Activated naive CD4-positive, alpha-beta T cell treated with anti-CD3 and anti-CD28 coated beads, Interleukin-2, amount 50 U/mL, for 16 hours (primary cell): ENCODE measurements at regions not wholly inside any gene's neighbourhood (a gene's known extent, or its start where the extent isn't known, plus 50 kb on each side); places are given as distances from the start of the nearest gene placed in this dataset.

Source experiments
- DNase-seq: peaks from one replicate; pipeline ENCODE4 v3.0.0-alpha.2; 2020

- DNase-seq: no peak
These were observed 246.0 kb upstream of the UBE2E3 start for GRCh38 chr2:180734382-180734781.

- DNase-seq: no peak
These were observed 247.1 kb upstream of the UBE2E3 start for GRCh38 chr2:180733330-180733729.

- no peak for DNase-seq
These were observed 248.1 kb upstream of the UBE2E3 start for GRCh38 chr2:180732337-180732736.

GRCh38 chr2:180730976-180731375 lies 249.4 kb upstream of the UBE2E3 start:
- DNase-seq: no peak

- DNase-seq: no peak
These were observed 251.4 kb upstream of the UBE2E3 start for GRCh38 chr2:180728928-180729559.

- DNase-seq: no peak
These were observed 256.7 kb upstream of the UBE2E3 start for GRCh38 chr2:180723712-180724111.

GRCh38 chr2:180722551-180723239 lies 257.7 kb upstream of the UBE2E3 start:
- DNase-seq: no peak

- DNase-seq: no peak
These were observed 259.6 kb upstream of the UBE2E3 start for GRCh38 chr2:180720829-180721228.

GRCh38 chr2:180717588-180717987 lies 262.8 kb upstream of the UBE2E3 start:
- no peak for DNase-seq

- no peak for DNase-seq
These were observed 263.9 kb upstream of the UBE2E3 start for GRCh38 chr2:180716186-180717180.

- DNase-seq: no peak
These were observed 265.4 kb upstream of the UBE2E3 start for GRCh38 chr2:180715044-180715443.

GRCh38 chr2:180709392-180710145 lies 270.8 kb upstream of the UBE2E3 start:
- DNase-seq: no peak

- no peak for DNase-seq
These were observed 272.6 kb upstream of the UBE2E3 start for GRCh38 chr2:180707884-180708205.

GRCh38 chr2:180707175-180707883 lies 273.1 kb upstream of the UBE2E3 start:
- DNase-seq: no peak

GRCh38 chr2:180706694-180707093 lies 273.7 kb upstream of the UBE2E3 start:
- no peak for DNase-seq

- no peak for DNase-seq
These were observed 274.9 kb upstream of the UBE2E3 start for GRCh38 chr2:180705551-180705950.

GRCh38 chr2:180705122-180705521 lies 275.3 kb upstream of the UBE2E3 start:
- no peak for DNase-seq

GRCh38 chr2:180699657-180700361 lies 280.6 kb upstream of the UBE2E3 start:
- no peak for DNase-seq

GRCh38 chr2:180698668-180699067 lies 281.7 kb upstream of the UBE2E3 start:
- DNase-seq: no peak

- no peak for DNase-seq
These were observed 284.6 kb upstream of the UBE2E3 start for GRCh38 chr2:180695586-180696401.
